Mucosa of gallbladder (tissue), 1 donor: ENCODE measurements at regions not wholly inside any gene's neighbourhood (a gene's known extent, or its start where the extent isn't known, plus 50 kb on each side); places are given as distances from the start of the nearest gene placed in this dataset.

Source experiments
- DNase-seq: peaks from one replicate; pipeline ENCODE4 v3.0.0-alpha.2; 2020; ENCODE audit warnings: low spot score
- donor health status: DM: no; HTN: no; CAD: no.

- DNase-seq, result no peak
Measured at GRCh38 chr1:239929317-239929716, 162.4 kb upstream of the FMN2 start.

- no peak for DNase-seq
Measured at GRCh38 chr1:239930686-239931262, 160.9 kb upstream of the FMN2 start.

- no peak for DNase-seq
Measured at GRCh38 chr1:239931341-239931740, 160.3 kb upstream of the FMN2 start.

GRCh38 chr1:239939602-239940001 is 152.1 kb upstream of the FMN2 start:
- DNase-seq, result no peak

- no peak for DNase-seq
Measured at GRCh38 chr1:239943761-239944160, 147.9 kb upstream of the FMN2 start.

GRCh38 chr1:239944666-239945065 is 147.0 kb upstream of the FMN2 start:
- DNase-seq, result no peak

- no peak for DNase-seq
Measured at GRCh38 chr1:239947801-239948200, 143.9 kb upstream of the FMN2 start.

GRCh38 chr1:239951511-239952140 is 140.1 kb upstream of the FMN2 start:
- DNase-seq, result peak; percentile 80

- peak; percentile 42 for DNase-seq
Measured at GRCh38 chr1:239952348-239953308, 139.1 kb upstream of the FMN2 start.

- DNase-seq, result no peak
Measured at GRCh38 chr1:239954836-239955235, 136.8 kb upstream of the FMN2 start.

- no peak for DNase-seq
Measured at GRCh38 chr1:239955431-239955830, 136.3 kb upstream of the FMN2 start.

- DNase-seq, result no peak
Measured at GRCh38 chr1:239956263-239956662, 135.4 kb upstream of the FMN2 start.

- DNase-seq, result no peak
Measured at GRCh38 chr1:239958063-239958462, 133.6 kb upstream of the FMN2 start.

- DNase-seq, result no peak
Measured at GRCh38 chr1:239960366-239960765, 131.3 kb upstream of the FMN2 start.

- DNase-seq, result no peak
Measured at GRCh38 chr1:239963856-239964255, 127.8 kb upstream of the FMN2 start.

GRCh38 chr1:239976130-239976968 is 115.3 kb upstream of the FMN2 start:
- peak; percentile 54 for DNase-seq

GRCh38 chr1:239977416-239977815 is 114.3 kb upstream of the FMN2 start:
- DNase-seq, result no peak

- no peak for DNase-seq
Measured at GRCh38 chr1:239979456-239979855, 112.2 kb upstream of the FMN2 start.

GRCh38 chr1:239982762-239983161 is 108.9 kb upstream of the FMN2 start:
- DNase-seq, result no peak

- no peak for DNase-seq
Measured at GRCh38 chr1:239985044-239985443, 106.6 kb upstream of the FMN2 start.

GRCh38 chr1:239987103-239987745 is 104.5 kb upstream of the FMN2 start:
- DNase-seq, result peak; percentile 53
